Spleen (tissue), 11 donors: ENCODE measurements at regions not wholly inside any gene's neighbourhood (a gene's known extent, or its start where the extent isn't known, plus 50 kb on each side); places are given as distances from the start of the nearest gene placed in this dataset.
A peak's percentile ranks its signal among the peaks of the same experiment; 100 is the strongest.
"Not testable (repeated sequence)": the region's sequence is repeated elsewhere in the genome, so short reads cannot be mapped to it uniquely, and the experiment has no call there.

Experiments used
- DNase-seq: peaks from one replicate; pipeline ENCODE4 v3.0.0-alpha.2; 2020
- H3K27ac ChIP-seq, 8 donors: fragments of 200-600 bp; sonication (generic) in 7 of 8; 1 replicate in 4 of 8; 2 replicates in 4 of 8; pipeline versions ENCODE4 v1.5.0 to v1.8.0; 2016 to 2021; ENCODE audit warnings: inconsistent platforms in 4 of 8, mild to moderate bottlenecking in 4 of 8, moderate library complexity in 1 of 8
- H3K27me3 ChIP-seq, 7 donors: fragments of 200-600 bp; sonication (generic) in 6 of 7; replicated peaks in 1 of 7; 1 replicate in 4 of 7; 2 replicates in 3 of 7; pipeline versions ENCODE4 v1.5.0 to v1.8.0; 2016 to 2021; ENCODE audit warnings: inconsistent platforms in 3 of 7, mild to moderate bottlenecking in 1 of 7
- H3K36me3 ChIP-seq, 6 donors: fragments of 200-600 bp; sonication (generic) in 5 of 6; 1 replicate in 4 of 6; 2 replicates in 2 of 6; pipeline versions ENCODE4 v1.5.0 to v1.8.0; 2016 to 2021; ENCODE audit warnings: inconsistent platforms in 2 of 6
- H3K4me1 ChIP-seq, 6 donors: fragments of 200-600 bp; sonication (generic) in 5 of 6; 1 replicate in 3 of 6; 2 replicates in 3 of 6; pipeline versions ENCODE4 v1.5.0 to v1.8.0; 2016 to 2021; ENCODE audit warnings: inconsistent platforms in 3 of 6
- H3K4me3 ChIP-seq, 8 donors: fragments of 200-600 bp; sonication (generic) in 7 of 8; 1 replicate in 4 of 8; 2 replicates in 4 of 8; pipeline versions ENCODE4 v1.5.0 to v1.8.0; 2016 to 2021; ENCODE audit warnings: inconsistent platforms in 4 of 8, mild to moderate bottlenecking in 4 of 8, moderate library complexity in 2 of 8
- H3K9me3 ChIP-seq, 8 donors: fragments of 200-600 bp; sonication (generic) in 7 of 8; 1 replicate in 4 of 8; 2 replicates in 4 of 8; pipeline versions ENCODE4 v1.5.0 to v1.8.0; 2016 to 2021; ENCODE audit warnings: inconsistent platforms in 4 of 8
- POLR2A ChIP-seq, 3 donors: fragments of 450-650 bp; IDR thresholded peaks; one replicate each; pipeline ENCODE4 v1.5.1; 2017; ENCODE audit warnings: antibody characterized with exemption in 3 of 3, mild to moderate bottlenecking in 1 of 3
- POLR2AphosphoS5 ChIP-seq, 3 donors: sonication (generic); formaldehyde crosslinking; IDR thresholded peaks; one replicate each; pipeline ENCODE4 v1.5.1; 2017; ENCODE audit warnings: antibody characterized with exemption in 3 of 3
- WGBS, 5 donors: extraction: QIAGEN DNeasy Blood & Tissue Kit in 3 of 5; methylation state at CpG; one replicate each; pipeline versions ENCODE4 v1.1.5 to v1.1.7; 2013 to 2018; 5-methylcytosine and 5-hydroxymethylcytosine counted together
- intact Hi-C: fragments of 100-400 bp; cut with DNase I; formaldehyde crosslinking; loops from one replicate; pipeline ENCODE4 v1.15.0; 2023; ENCODE audit warnings: low total_unique reads
- TF ChIP-seq, protein P1 (sequence below), 11 experiments: fragments of 200-600 bp in 7 of 11; fragments of 450-650 bp in 4 of 11; sonication (generic) in 4 of 11; IDR thresholded peaks in 8 of 11; conservative IDR thresholded peaks in 3 of 11; 1 replicate in 7 of 11; 2 replicates in 4 of 11; pipeline versions ENCODE4 v1.4.0 to v1.8.0; 2016 to 2021; ENCODE audit warnings: antibody characterized with exemption in 11 of 11, inconsistent platforms in 4 of 11, mild to moderate bottlenecking in 1 of 11
- donor health status: healthy with polysubstance abuse.
- donor health status: DM: no; HTN: no; CAD: no; lungs with moderate emphysema.
- donor health status: DM: no; HTN: no; CAD: no.
- donor health status: Bipolar disorder and iron deficiency.
- donor health status: healthy.
- donor health status: DM: no; HTN: no; CAD: no.
- donor health status: DM: yes; HTN: yes; CAD: no.

DNA sequence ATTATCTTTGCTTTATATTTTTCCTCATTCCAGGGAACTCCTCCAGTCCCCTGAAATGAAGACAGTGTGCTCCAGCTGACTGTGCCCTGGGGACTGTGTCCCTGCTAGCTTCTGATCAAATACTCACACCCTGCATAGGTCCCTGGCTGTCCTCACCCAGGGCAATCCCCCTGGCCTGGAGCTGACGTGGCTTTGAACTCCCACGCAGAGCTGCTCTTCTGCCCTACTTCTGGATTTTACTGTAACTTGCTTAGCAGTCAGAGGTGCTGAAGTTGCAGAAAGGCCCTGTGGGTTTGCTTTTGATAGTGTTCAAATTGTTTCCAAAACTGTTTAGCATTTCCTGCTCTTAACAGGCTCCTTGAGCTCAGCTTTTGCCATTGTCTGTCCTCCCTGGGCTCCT, 186.5 kb downstream of the FASLG start:
- H3K9me3 ChIP-seq: no peaks in the 10 kb centered on the region
- DNase-seq: no peak
- TF ChIP-seq POLR2A (IDR thresholded peaks at IDR 0.05) (no peak), POLR2AphosphoS5 (IDR thresholded peaks at IDR 0.05) (no peak)
- TF ChIP-seq, protein P1, sequence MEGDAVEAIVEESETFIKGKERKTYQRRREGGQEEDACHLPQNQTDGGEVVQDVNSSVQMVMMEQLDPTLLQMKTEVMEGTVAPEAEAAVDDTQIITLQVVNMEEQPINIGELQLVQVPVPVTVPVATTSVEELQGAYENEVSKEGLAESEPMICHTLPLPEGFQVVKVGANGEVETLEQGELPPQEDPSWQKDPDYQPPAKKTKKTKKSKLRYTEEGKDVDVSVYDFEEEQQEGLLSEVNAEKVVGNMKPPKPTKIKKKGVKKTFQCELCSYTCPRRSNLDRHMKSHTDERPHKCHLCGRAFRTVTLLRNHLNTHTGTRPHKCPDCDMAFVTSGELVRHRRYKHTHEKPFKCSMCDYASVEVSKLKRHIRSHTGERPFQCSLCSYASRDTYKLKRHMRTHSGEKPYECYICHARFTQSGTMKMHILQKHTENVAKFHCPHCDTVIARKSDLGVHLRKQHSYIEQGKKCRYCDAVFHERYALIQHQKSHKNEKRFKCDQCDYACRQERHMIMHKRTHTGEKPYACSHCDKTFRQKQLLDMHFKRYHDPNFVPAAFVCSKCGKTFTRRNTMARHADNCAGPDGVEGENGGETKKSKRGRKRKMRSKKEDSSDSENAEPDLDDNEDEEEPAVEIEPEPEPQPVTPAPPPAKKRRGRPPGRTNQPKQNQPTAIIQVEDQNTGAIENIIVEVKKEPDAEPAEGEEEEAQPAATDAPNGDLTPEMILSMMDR (IDR thresholded peaks at IDR 0.05 in 8 of 11, conservative IDR thresholded peaks at IDR 0.05 in 3 of 11): no peak

DNA sequence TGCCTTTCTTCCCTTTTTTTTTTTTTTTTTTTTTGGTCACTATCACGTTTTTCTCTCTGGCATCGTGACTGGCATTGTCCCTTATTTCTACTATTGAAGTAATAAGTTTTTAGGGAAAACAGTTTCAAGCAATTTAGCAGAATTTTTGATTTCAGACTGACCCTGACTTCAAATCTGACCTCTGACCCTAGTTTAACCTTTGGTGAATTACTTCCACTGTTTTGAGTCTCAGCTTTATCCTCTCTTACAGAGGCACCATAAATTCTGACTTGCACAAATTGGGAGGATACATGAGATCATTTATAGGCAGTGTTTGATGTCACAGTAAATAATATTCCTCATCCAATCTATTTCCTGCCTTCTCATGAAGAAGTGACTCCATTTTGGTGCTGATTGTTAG, 187.0 kb downstream of the FASLG start:
- Histone ChIP-seq H3K4me1 (peaks cover 0 to 26% (median 11%) of the 10 kb centered on the region in 6 donors), H3K4me3 (no peak overlapping the region), H3K36me3 (no peaks in the 10 kb centered on the region), H3K9me3 (no peaks in the 10 kb centered on the region), H3K27me3 (no peaks in the 10 kb centered on the region), H3K27ac (peak overlapping the region in 3 of 8 donors; percentile 19 to 29 (median 26))
- intact Hi-C loops: no loop called here
- DNase-seq: no peak
- TF ChIP-seq POLR2A (IDR thresholded peaks at IDR 0.05): no peak
- TF ChIP-seq POLR2AphosphoS5 (IDR thresholded peaks at IDR 0.05): no peak
- TF ChIP-seq, protein P1 (IDR thresholded peaks at IDR 0.05 in 8 of 11, conservative IDR thresholded peaks at IDR 0.05 in 3 of 11): no peak
- WGBS, 5 donors: 60 to 78% (median 73%) methylated on average over 2 of the region's 2 CpGs

More for the DNA sequence above, 186.5 kb downstream of the FASLG start:
- Histone ChIP-seq H3K4me3 (no peak overlapping the region), H3K27me3 (no peaks in the 10 kb centered on the region), H3K27ac (peak overlapping the region in 5 of 8 donors; percentile 13 to 29 (median 19)), H3K4me1 (peaks cover 0 to 26% (median 11%) of the 10 kb centered on the region in 6 donors), H3K36me3 (no peaks in the 10 kb centered on the region)
- intact Hi-C loops: no loop called here
- WGBS, 5 donors: 30 to 57% (median 46%) methylated on average over 2 of the region's 2 CpGs

DNA sequence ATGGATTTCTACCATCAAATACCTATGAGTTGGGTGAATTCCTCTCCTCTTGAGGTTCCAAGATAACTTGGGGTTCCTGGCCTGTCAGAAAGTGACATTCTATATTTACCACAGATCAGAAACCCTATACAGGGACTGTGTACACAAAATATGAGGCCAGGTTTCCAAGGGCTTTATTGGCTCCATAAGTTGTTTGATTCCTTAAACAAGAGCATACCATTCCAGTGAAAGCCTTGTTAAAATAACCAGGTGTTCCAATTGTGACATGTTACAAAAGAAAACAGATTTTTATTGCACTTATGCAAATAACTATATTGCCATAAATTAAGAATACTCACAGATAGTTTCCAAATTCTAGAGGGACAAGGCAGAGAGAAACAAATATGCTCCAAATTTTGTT, 188.9 kb downstream of the FASLG start:
- H3K27ac ChIP-seq, H3K36me3 ChIP-seq, intact Hi-C loops, DNase-seq, H3K4me3 ChIP-seq, H3K27me3 ChIP-seq, H3K9me3 ChIP-seq: not testable (repeated sequence)
- H3K4me1 ChIP-seq: peaks cover 0 to 26% (median 11%) of the 10 kb centered on the region in 6 donors

DNA sequence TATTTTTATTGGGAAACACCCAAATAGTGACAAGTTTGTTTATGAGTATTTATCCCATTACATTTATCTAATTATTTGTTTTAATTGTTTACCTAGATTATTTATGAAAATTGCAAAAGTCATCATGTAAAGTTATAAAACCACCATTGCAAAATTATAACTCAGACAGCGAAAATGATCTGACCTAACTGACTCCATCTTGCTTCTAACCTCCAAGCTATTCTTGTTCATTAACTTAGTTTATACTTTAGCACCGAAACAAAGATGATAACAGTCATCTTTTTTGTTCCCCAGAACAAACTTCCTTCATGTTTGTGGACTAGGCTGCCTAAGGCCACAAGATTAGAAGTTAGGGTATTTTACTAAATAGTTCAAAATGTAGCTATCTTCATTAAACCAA, 190.8 kb downstream of the FASLG start:
- no peaks in the 10 kb centered on the region for H3K9me3 ChIP-seq
- TF ChIP-seq, protein P1 (IDR thresholded peaks at IDR 0.05 in 8 of 11, conservative IDR thresholded peaks at IDR 0.05 in 3 of 11): no peak
- TF ChIP-seq POLR2AphosphoS5 (IDR thresholded peaks at IDR 0.05): no peak
- TF ChIP-seq POLR2A (IDR thresholded peaks at IDR 0.05): no peak
- H3K4me1 ChIP-seq: peaks cover 0 to 16% (median 9%) of the 10 kb centered on the region in 6 donors
- intact Hi-C loops: no loop called here
- no peak overlapping the region for H3K27ac ChIP-seq
- no peaks in the 10 kb centered on the region for H3K36me3 ChIP-seq
- WGBS, 5 donors: 89 to 98% (median 95%) methylated on average over 2 of the region's 2 CpGs
- no peak for DNase-seq
- no peak overlapping the region for H3K4me3 ChIP-seq
- no peaks in the 10 kb centered on the region for H3K27me3 ChIP-seq

DNA sequence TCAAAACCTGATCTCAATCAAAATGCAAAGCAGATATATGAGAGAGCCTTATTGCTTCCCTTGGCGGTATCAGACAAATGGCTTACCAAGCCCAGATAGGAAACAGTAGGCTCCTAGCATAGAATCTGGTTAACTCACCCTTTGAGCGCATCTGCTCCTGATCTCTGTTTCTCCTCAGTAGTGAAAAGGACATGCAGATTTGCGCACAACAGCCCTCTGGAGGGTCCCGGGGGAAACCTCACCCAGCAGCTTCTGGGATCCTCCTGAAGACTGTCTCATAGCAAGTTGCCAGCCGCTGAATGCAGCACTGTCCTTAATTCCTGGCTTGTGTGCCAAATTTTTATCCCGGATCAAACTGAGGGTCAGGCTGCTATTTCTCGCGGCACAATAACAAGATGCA, 192.2 kb downstream of the FASLG start:
- TF ChIP-seq, protein P1 (IDR thresholded peaks at IDR 0.05 in 8 of 11, conservative IDR thresholded peaks at IDR 0.05 in 3 of 11): no peak
- TF ChIP-seq POLR2AphosphoS5 (IDR thresholded peaks at IDR 0.05) (no peak), POLR2A (IDR thresholded peaks at IDR 0.05) (no peak)
- Histone ChIP-seq H3K4me3 (no peak overlapping the region), H3K36me3 (no peaks in the 10 kb centered on the region), H3K4me1 (peaks cover 0 to 2% (median 0%) of the 10 kb centered on the region in 6 donors), H3K27ac (no peak overlapping the region), H3K9me3 (no peaks in the 10 kb centered on the region), H3K27me3 (no peaks in the 10 kb centered on the region)
- no peak for DNase-seq
- intact Hi-C loops: no loop called here
- WGBS, 5 donors: 84 to 92% (median 89%) methylated on average over 8 of the region's 8 CpGs
